GM18511 (cell line): ENCODE measurements at regions not wholly inside any gene's neighbourhood (a gene's known extent, or its start where the extent isn't known, plus 50 kb on each side); places are given as distances from the start of the nearest gene placed in this dataset.

ENCODE experiments used
- ATAC-seq: cut with Tn5 transposase; IDR thresholded peaks from one replicate; pipeline ENCODE4 v1.9.1; 2021; ENCODE audit warnings: mild to moderate bottlenecking, moderate library complexity; ENCODE audit not compliant: unreplicated experiment

GRCh38 chr22:46088541-46089311 lies 61.6 kb upstream of the PPARA start:
- no peak for ATAC-seq

- ATAC-seq: no peak
These were observed 60.8 kb upstream of the PPARA start for GRCh38 chr22:46089426-46090035.

GRCh38 chr22:46090036-46090591 lies 60.2 kb upstream of the PPARA start:
- ATAC-seq: no peak

GRCh38 chr22:46090631-46091201 lies 59.6 kb upstream of the PPARA start:
- no peak for ATAC-seq

GRCh38 chr22:46091277-46091977 lies 58.9 kb upstream of the PPARA start:
- no peak for ATAC-seq

GRCh38 chr22:46092011-46092410 lies 58.3 kb upstream of the PPARA start:
- no peak for ATAC-seq

GRCh38 chr22:46092670-46093410 lies 57.5 kb upstream of the PPARA start:
- no peak for ATAC-seq

GRCh38 chr22:46093796-46094195 lies 56.5 kb upstream of the PPARA start:
- ATAC-seq: no peak

- ATAC-seq: no peak
These were observed 55.6 kb upstream of the PPARA start for GRCh38 chr22:46094676-46095075.

- no peak for ATAC-seq
These were observed 54.3 kb upstream of the PPARA start for GRCh38 chr22:46096051-46096450.

- no peak for ATAC-seq
These were observed 53.6 kb upstream of the PPARA start for GRCh38 chr22:46096706-46097230.

- no peak for ATAC-seq
These were observed 52.9 kb upstream of the PPARA start for GRCh38 chr22:46097268-46097900.

GRCh38 chr22:46098525-46099475 lies 51.5 kb upstream of the PPARA start:
- ATAC-seq: no peak

GRCh38 chr22:46099740-46100139 lies 50.6 kb upstream of the PPARA start:
- ATAC-seq: no peak

- ATAC-seq: no peak
These were observed 49.8 kb upstream of the PPARA start for GRCh38 chr22:46100401-46101105.
